Kasumi-1 (cell line): ENCODE measurements at regions not wholly inside any gene's neighbourhood (a gene's known extent, or its start where the extent isn't known, plus 50 kb on each side); places are given as distances from the start of the nearest gene placed in this dataset.
"Not testable (repeated sequence)": the region's sequence is repeated elsewhere in the genome, so short reads cannot be mapped to it uniquely, and the experiment has no call there.

Source experiments
- DNase-seq, 2 experiments: peaks; one replicate each; lab custom pipeline; 2025; lab: John Stamatoyannopoulos, UW

DNA sequence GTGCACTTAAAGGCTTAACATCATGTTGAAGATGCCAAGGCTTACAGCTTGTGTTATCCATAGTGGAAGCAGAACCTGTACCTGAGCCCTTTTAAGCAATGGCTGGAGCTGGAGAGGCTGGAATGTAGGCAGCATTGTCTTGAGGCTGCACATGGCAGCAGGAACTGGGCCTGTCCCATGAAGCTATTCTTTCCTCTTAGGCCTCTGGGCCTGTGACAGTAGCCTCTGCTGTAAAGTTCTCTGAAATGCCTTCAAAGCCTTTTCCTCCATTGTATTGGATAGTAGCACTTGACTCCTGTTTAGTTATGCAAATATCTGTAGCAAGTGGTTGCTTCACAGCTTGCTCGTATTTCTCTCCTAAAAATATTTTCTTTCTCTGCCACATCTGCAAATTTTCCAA is 127.4 kb upstream of the ANO5 start:
- no peak for DNase-seq

- no peak for DNase-seq
Observed at GRCh38 chr11:22069844-22070243, 123.0 kb upstream of the ANO5 start.

- no peak for DNase-seq
Observed at GRCh38 chr11:22076271-22076930, 116.5 kb upstream of the ANO5 start.

GRCh38 chr11:22078063-22078462 is 114.8 kb upstream of the ANO5 start:
- DNase-seq: no peak

- no peak for DNase-seq
Observed at GRCh38 chr11:22079133-22079872, 113.6 kb upstream of the ANO5 start.

GRCh38 chr11:22082178-22082577 is 110.7 kb upstream of the ANO5 start:
- no peak for DNase-seq

- no peak for DNase-seq
Observed at GRCh38 chr11:22082788-22083187, 110.1 kb upstream of the ANO5 start.

GRCh38 chr11:22084056-22084455 is 108.8 kb upstream of the ANO5 start:
- DNase-seq: no peak

DNA sequence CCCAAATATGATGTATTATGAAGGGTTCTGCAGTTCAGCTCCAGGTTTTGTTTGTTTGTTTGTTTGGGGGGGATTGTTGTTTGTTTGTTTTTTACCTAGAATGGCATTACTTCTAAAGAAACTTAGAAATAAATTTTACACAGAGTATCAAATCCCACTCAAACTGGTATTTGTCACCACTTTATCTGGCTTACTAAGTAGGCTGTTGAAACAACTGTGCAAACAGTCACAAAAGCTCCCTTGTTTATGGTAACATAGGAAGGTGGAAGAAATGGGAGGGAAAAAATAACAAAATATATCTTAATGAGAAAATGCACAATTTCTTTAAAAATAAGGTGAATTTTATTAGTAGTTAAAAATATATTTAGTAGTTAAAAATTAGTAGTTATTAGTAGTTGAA is 108.3 kb upstream of the ANO5 start:
- no peak for DNase-seq

DNA sequence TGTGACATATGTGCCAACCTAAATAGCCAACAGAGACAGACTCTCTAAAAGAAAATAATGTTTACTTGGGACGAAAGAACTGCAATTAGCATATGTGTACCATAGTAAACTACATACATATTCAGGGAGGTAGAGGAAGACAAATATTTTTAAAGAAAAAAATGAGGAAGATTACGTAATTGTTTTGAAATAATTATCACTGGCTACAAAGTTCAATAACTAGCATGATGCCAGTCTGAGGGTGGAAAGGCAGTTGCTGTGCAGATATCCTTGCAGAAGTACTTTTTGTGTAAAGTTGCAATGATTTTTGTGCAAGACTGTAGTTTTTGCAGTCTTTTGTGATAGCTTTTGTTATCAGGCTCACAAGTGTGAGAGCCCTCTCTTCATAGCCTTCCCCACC is 103.3 kb upstream of the ANO5 start:
- no peak for DNase-seq

DNA sequence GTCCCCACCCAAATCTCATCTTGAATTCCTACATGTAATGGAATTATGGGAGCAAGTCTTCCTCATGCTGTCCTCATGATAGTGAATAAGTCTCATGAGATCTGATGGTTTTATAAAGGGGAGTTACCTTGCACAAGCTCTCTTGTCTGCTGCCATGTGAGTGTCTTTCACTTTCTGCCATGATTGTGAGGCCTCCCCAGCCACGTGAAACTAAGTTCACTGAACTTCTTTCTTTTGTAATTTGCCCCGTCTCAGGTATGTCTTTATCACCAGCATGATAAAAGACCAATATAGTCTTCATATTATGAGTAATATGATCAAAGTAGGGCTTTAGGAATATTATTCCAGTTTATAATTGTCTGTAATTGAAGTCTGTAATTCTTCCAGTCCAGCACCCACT is 86.3 kb upstream of the ANO5 start:
- DNase-seq: no peak

GRCh38 chr11:22115470-22116029 is 77.3 kb upstream of the ANO5 start:
- no peak for DNase-seq

DNA sequence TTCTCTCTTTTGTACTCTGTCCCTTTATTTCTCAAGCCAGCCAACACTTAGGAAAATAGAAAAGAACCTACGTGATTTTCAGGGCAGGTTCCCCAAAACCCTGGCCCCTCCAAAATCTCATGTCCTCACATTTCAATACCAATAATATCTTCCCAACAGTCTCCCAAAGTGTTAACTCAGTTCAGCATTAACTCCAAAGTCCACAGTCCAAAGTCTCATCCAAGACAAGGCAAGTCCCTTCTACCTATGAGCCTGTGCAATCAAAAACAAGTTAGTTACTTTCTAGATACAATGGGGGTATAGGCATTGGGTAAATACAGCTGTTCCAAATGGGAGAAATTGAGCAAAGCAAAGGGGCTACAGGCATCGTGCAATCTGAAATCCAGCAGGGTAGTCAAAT is 64.9 kb upstream of the ANO5 start:
- DNase-seq: not testable (repeated sequence)

GRCh38 chr11:22130462-22131053 is 62.3 kb upstream of the ANO5 start:
- peak; percentile 50 to 64 for DNase-seq

- DNase-seq: no peak
Observed at GRCh38 chr11:22133776-22134175, 59.1 kb upstream of the ANO5 start.

- DNase-seq: no peak
Observed at GRCh38 chr11:22138264-22138663, 54.6 kb upstream of the ANO5 start.
